ENCODE measurements at regions not wholly inside any gene's neighbourhood (a gene's known extent, or its start where the extent isn't known, plus 50 kb on each side); places are given as distances from the start of the nearest gene placed in this dataset.

- no peak overlapping the region for H3K4me3 ChIP-seq (ENCODE audit: low read depth, low read length)
- TF ChIP-seq CTCF (IDR thresholded peaks at IDR 0.05; ENCODE audit: insufficient read depth, low read length, poor library complexity, severe bottlenecking), result no peak
- H3K36me3 ChIP-seq (ENCODE audit: control insufficient read depth, insufficient read depth, low read length), result no peaks in the 10 kb centered on the region
- H3K27me3 ChIP-seq (ENCODE audit: control insufficient read depth, insufficient read depth, low read length), result no peaks in the 10 kb centered on the region
- no peak for DNase-seq (ENCODE audit: low read depth)
Observed at GRCh38 chr4:73685052-73685451, 55.3 kb upstream of the CXCL8 start.

- no peak for TF ChIP-seq CTCF (IDR thresholded peaks at IDR 0.05; ENCODE audit: insufficient read depth, low read length, poor library complexity, severe bottlenecking)
- H3K36me3 ChIP-seq (ENCODE audit: control insufficient read depth, insufficient read depth, low read length), result no peaks in the 10 kb centered on the region
- no peak for DNase-seq (ENCODE audit: low read depth)
- no peaks in the 10 kb centered on the region for H3K27me3 ChIP-seq (ENCODE audit: control insufficient read depth, insufficient read depth, low read length)
- no peak overlapping the region for H3K4me3 ChIP-seq (ENCODE audit: low read depth, low read length)
Observed at GRCh38 chr4:73687421-73687820, 52.9 kb upstream of the CXCL8 start.

- no peak for TF ChIP-seq CTCF (IDR thresholded peaks at IDR 0.05; ENCODE audit: insufficient read depth, low read length, poor library complexity, severe bottlenecking)
- no peaks in the 10 kb centered on the region for H3K27me3 ChIP-seq (ENCODE audit: control insufficient read depth, insufficient read depth, low read length)
- no peak for DNase-seq (ENCODE audit: low read depth)
- H3K4me3 ChIP-seq (ENCODE audit: low read depth, low read length), result no peak overlapping the region
- no peaks in the 10 kb centered on the region for H3K36me3 ChIP-seq (ENCODE audit: control insufficient read depth, insufficient read depth, low read length)
Observed at GRCh38 chr4:73690051-73690738, 50.2 kb upstream of the CXCL8 start.
